Cardiac fibroblast (primary cell): ENCODE measurements at regions not wholly inside any gene's neighbourhood (a gene's known extent, or its start where the extent isn't known, plus 50 kb on each side); places are given as distances from the start of the nearest gene placed in this dataset.

Source experiments
- DNase-seq, 2 donors: peaks; one replicate each; pipeline versions ENCODE4 v3.0.0 to v3.0.0-alpha.2; 2010; ENCODE audit warnings: low read depth in 2 of 2
- H3K4me3 ChIP-seq, 2 donors: replicated peaks in 1 of 2; 1 replicate in 1 of 2; 2 replicates in 1 of 2; pipeline ENCODE4 v1.5.1; 2011; ENCODE audit warnings: low read depth in 2 of 2, low read length in 2 of 2, mild to moderate bottlenecking in 2 of 2, moderate library complexity in 1 of 2
- CTCF ChIP-seq: IDR thresholded peaks from one replicate; pipeline ENCODE4 v1.5.1; 2011; ENCODE audit warnings: low read depth, mild to moderate bottlenecking, low read length, inconsistent platforms

GRCh38 chr15:70493376-70493775 is 270.0 kb downstream of the UACA start:
- H3K4me3 ChIP-seq = no peak overlapping the region
- no peak for TF ChIP-seq CTCF
- no peak for DNase-seq

GRCh38 chr15:70492240-70493177 is 270.8 kb downstream of the UACA start:
- peak; percentile 83 to 85 for DNase-seq
- TF ChIP-seq CTCF = peak; percentile 12
- H3K4me3 ChIP-seq = no peak overlapping the region

GRCh38 chr15:70491641-70492040 is 271.7 kb downstream of the UACA start:
- no peak for DNase-seq
- no peak overlapping the region for H3K4me3 ChIP-seq

GRCh38 chr15:70491201-70491621 is 272.1 kb downstream of the UACA start:
- peak in 1 of 2 donors; percentile 34 for DNase-seq
- TF ChIP-seq CTCF = no peak
- H3K4me3 ChIP-seq = no peak overlapping the region

More at GRCh38 chr15:70491641-70492040, 271.7 kb downstream of the UACA start:
- TF ChIP-seq CTCF = no peak

- H3K4me3 ChIP-seq = no peak overlapping the region
- no peak for DNase-seq
- no peak for TF ChIP-seq CTCF
Observed at GRCh38 chr15:70490838-70491155, 272.6 kb downstream of the UACA start.

- no peak overlapping the region for H3K4me3 ChIP-seq
- TF ChIP-seq CTCF = no peak
- DNase-seq = no peak
Observed at GRCh38 chr15:70490148-70490837, 273.1 kb downstream of the UACA start.
